ENCODE measurements at regions not wholly inside any gene's neighbourhood (a gene's known extent, or its start where the extent isn't known, plus 50 kb on each side); places are given as distances from the start of the nearest gene placed in this dataset.

DNA sequence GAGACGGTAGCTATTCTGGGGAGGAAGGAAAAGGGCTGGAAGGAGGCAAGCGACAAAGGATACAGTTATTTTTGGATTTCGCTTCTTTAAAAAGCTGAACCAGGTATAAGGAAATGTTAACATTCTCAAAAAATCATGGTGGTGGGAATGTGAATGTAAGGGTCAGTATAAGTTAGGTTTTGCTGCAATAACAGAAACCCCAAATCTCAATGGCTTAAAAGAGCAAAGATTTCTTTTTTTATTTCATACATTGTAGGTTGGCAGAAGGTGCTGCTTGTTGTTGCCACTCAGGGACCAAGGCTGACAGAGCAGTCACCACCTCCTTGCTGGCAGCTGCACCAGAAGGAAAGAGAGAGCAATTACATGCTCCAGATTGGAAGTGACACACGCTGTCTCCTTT is 176.3 kb upstream of the LPP start:
- DNase-seq = no peak

DNA sequence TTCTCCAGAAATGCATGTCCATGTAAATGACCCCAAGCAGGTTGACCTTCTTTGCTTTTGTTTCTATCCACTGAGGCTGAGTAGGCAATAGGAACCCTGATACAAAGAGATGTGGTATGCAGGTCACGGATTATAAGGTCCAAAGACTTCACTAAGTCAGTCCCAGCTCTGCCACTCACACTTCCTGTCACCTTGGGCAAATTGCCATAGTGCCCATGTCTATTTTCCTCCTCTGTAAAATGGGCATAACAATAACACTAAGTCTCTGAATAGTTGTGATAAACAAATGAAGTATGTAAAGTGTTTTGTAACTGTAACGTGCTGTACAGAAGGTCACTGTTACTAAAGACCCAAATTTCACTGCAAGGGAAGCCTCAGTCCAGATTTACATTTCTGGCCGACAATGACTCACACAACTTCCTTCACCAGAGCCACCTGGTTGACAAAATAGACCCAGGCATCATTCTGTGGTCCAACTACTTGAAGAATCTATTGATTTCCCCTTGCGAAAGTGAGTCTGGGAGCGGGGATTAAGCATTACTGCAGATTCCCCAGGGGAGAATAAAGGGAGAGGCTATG is 175.4 kb upstream of the LPP start:
- no peak for DNase-seq

- DNase-seq = peak; percentile 3
These were observed 174.4 kb upstream of the LPP start for GRCh38 chr3:187979564-187979963.

DNA sequence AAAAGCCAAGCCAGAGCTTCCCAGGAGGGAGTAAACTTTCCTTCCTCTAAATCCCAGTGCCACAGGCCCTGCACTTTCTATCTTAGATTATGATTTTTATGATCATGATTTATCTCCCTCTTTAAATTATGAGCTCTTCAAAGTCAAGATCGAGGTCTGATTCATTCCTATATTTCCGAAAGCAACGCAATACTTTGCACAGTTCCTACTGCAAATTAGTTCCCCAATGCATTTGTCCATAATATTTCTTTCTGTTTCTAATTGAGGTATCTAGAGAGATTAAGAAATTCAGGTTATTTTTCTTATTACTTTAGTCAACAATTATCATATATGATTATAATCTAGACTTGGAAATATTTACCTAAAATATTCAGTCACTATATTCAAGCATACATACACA is 173.1 kb upstream of the LPP start:
- no peak for DNase-seq

GRCh38 chr3:187982142-187982541 is 171.8 kb upstream of the LPP start:
- DNase-seq = no peak

- no peak for DNase-seq
These were observed 170.4 kb upstream of the LPP start for GRCh38 chr3:187983484-187984124.

DNA sequence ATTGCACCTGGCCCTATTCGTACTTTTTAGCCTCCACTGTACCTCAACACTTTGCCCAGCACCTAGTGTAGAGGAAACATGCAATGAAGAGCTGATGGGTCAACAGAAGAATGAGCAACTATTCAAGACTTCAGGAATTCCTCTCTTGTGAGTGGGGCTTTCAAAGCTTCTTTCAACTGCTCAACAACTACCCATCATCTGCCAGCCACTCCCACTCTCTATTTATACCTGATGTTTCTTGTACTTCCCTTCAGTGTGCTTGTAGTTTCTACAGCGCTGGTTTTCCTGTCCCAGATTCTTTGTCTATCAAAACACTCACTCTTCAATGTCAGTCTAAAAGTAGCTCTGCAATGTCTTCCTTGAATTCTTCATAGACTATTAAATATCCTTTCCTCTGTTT is 168.3 kb upstream of the LPP start:
- DNase-seq = no peak

DNA sequence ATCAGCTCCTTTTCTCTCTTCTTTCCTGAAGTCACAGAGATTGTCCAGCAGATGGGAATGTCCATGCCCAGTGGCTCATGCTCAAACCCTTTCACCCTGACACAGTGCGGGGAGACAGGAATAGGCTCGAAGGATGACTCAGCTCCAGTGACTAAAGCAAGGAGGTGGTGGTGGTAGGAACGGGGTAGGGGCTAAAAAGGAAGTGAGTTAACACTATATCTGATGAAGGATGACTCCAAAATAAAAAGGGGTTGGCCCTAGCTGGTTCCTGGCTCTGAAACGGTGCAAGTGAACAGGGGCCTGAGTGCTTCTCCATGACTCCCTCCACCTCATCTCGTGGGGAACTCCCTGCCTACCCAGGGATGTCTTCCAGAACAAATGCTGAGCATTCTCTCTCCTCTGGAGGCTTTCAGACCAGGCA is 167.4 kb upstream of the LPP start:
- DNase-seq = no peak

- DNase-seq = no peak
These were observed 166.8 kb upstream of the LPP start for GRCh38 chr3:187987187-187987586.

DNA sequence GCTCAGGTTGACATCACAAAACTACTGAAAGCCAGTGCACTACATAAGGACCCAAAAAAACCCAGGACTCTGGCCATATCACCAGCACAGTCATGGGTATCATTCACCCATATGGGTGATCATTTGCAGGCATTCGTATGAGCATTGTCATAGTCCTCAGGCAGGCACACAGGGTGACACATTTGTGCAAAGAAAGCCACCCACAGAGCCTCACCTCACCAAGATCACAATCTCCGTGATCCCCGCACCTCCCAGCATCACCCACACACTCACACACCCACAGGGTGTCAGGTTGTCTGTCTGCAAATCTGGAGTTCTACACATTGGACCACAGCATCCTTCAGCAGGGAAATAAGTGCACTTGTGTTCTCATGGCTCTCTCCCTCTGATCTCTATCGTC is 166.0 kb upstream of the LPP start:
- no peak for DNase-seq

DNA sequence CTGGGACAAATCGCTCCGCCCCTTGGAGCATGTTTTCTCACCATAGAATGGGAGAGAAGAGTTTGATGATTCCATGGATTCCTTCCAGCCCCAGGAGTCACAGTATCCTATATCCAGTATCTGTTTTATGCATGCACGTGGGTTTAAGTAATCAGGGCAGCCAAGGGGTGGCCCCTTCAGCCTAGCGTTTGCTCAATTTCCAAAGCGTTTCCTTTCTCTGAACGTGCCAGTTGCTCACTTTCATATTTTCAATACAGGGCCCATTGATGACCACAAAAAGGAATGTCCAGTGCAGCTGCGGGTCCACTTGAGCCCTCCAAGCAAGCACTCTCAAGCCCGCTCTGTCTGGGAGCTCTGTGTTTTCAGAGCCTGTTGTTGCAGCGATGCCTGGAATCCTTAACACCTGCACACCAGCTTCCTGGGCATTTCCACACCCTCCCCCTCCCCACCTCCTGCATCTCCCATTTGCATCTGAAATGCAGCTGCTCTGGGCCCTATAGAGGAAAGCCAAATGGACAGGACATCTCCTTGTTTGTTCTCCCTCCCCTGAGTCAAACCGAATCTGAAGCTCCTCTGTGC is 164.3 kb upstream of the LPP start:
- DNase-seq = no peak

GRCh38 chr3:187992609-187993008 is 161.3 kb upstream of the LPP start:
- no peak for DNase-seq

- DNase-seq = no peak
These were observed 159.5 kb upstream of the LPP start for GRCh38 chr3:187994221-187995042.

GRCh38 chr3:187995043-187995400 is 158.9 kb upstream of the LPP start:
- no peak for DNase-seq

DNA sequence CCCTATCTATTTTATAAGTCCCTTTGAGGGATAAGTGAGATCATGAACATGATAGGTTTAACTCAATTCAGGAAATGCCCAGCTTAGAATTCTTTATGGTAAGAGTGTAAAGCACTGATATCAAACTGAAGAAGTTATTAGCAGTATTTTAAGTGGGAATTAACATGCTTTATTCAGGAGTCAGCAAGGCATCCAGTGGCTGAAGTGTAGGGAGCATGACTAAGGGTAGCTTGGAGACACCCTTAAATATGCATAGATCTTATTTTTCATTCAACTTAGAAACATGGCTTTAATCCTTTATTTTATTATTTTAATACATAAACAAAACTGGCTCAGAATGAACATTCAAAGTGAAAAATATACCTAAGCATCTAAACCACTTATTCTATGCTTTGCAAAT is 158.3 kb upstream of the LPP start:
- DNase-seq = no peak

DNA sequence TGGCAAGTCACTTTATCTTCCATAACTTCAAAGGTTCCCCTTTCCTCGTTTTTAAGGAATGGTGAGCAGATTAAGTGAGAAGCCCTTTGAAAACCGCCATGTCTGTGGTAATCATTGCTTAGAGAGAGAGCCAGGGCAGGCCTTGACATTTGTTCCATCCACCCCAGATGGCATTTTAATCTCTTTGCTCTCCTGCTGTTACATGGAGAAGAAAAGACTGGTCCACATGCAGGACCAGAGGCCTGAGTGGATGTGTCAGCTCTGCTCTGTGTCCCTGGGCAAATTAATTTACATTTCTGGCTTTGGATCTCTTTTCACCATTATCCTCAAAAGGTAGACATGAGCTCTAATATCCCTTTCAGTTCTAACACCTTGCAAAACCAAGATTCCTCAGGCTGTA is 157.3 kb upstream of the LPP start:
- no peak for DNase-seq

DNA sequence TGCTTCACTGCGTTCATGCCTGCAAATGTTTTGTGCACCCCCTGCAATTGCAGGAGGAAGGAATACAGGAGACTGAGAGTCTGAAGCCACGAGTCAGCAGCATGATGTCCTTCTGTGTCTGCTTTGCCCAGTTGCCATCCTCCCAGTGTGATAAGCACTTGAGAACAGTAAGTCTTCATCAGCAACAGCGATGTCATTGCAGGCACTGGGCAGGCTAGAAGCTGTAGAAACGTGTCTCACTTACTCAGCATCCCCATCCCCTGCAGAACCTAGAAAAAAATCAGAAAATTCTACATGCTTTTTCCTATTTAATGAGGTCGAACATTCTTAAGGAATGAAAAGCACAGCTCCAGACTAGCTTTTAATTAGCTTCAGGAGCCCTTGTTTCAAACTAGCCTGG is 156.5 kb upstream of the LPP start:
- no peak for DNase-seq

DNA sequence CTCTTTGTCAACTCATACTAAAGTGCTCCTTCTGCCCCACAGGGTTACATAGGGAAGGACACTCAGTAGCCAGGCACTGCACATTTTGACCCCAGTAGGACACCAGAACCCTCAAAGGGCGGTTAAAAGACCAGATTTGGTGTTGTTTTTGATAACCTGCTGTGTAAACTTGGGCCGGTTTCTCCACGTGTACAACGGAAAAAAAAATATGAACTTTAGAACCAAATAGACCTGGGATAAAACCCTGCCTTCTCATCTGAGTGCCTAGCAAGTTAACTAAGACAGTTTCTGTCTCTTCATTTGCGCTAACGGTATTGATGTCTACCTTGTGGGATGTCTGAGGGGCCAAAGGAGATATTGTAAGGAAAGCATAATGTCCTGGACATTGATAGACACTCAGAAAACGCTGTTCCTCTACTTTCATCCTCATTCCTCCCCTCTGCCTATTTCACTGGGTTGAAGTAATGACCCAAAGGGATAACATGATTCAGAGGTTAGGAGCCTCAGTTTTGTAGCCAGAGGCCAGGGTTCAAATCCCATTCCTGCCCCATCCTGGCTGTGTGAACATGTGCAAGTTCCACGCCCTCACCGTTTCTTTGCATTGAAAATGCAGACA is 155.9 kb upstream of the LPP start:
- DNase-seq = no peak

- DNase-seq = no peak
These were observed 155.3 kb upstream of the LPP start for GRCh38 chr3:187998611-187999010.

DNA sequence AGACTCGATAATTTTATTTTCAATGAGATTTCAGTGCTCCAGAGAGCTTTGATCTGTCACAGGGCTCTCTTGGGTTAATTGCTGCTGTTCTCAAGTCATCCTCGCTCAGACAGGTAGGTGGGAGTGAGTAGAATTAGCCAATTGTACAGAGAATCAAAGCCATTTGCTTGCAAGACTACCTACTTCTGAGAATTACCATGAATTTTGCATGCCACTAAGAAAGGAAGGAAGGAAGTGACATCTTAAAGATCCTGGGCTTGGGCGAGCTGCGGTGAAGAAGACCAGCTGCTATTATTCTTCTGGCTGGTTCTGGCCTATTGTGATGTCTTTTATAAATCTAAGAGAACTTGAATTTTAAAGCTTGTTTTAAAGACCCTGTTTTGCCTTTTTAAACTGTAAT is 154.1 kb upstream of the LPP start:
- DNase-seq = no peak

DNA sequence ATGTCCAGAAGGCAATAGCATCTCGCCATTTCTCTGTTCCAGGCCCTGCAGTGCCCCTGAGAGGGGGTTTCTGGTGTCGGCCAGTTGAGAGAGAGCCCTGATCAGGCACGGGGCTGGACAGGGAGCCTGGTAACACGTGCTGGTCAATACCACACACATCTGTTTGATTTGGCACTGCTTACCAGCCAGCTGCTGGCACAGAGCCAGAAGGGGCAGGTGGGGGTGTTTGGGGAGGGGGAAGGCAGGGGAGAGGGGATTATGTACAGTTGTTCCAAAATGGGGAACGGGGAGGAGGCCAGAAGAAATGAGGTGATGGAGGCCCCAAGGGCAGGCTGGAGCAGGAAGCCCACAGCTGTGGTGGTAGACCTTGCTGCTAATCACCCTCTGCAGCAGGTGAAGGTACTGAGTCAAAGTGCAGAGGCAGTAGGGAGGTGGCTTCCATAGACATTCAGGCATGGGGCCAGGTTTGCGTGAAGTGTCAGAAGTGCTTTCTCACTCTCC is 153.5 kb upstream of the LPP start:
- no peak for DNase-seq

- DNase-seq = no peak
These were observed 152.9 kb upstream of the LPP start for GRCh38 chr3:188001093-188001492.

GRCh38 chr3:188001926-188002325 is 152.0 kb upstream of the LPP start:
- no peak for DNase-seq

Data from effector CD8-positive, alpha-beta T cell (primary cell).